GM23248 (cell line): ENCODE measurements at regions not wholly inside any gene's neighbourhood (a gene's known extent, or its start where the extent isn't known, plus 50 kb on each side); places are given as distances from the start of the nearest gene placed in this dataset.

Experiments
- DNase-seq: peaks from one replicate; pipeline ENCODE4 v3.0.0-alpha.2; 2015
- H2AFZ ChIP-seq: fragments of 200-600 bp; sonication (generic); 2 replicates; pipeline ENCODE4 v1.6.1; 2016; ENCODE audit warnings: antibody characterized with exemption
- H3F3A ChIP-seq: fragments of 200-600 bp; sonication (generic); 2 replicates; pipeline ENCODE4 v1.6.1; 2016; ENCODE audit warnings: mild to moderate bottlenecking, antibody characterized with exemption, mixed run types; ENCODE audit not compliant: insufficient read depth
- H3K27ac ChIP-seq: fragments of 200-600 bp; sonication (generic); 2 replicates; pipeline ENCODE4 v1.5.1; 2016; ENCODE audit warnings: mild to moderate bottlenecking
- H3K27me3 ChIP-seq: fragments of 200-600 bp; sonication (generic); replicated peaks from 2 replicates; pipeline ENCODE4 v1.6.1; 2016; ENCODE audit warnings: mild to moderate bottlenecking; ENCODE audit not compliant: insufficient read depth
- H3K36me3 ChIP-seq: fragments of 200-600 bp; sonication (generic); 2 replicates; pipeline ENCODE4 v1.6.1; 2016; ENCODE audit warnings: low read depth, mild to moderate bottlenecking
- H3K4me1 ChIP-seq: fragments of 200-600 bp; sonication (generic); 2 replicates; pipeline ENCODE4 v1.6.1; 2016; ENCODE audit warnings: mild to moderate bottlenecking; ENCODE audit not compliant: insufficient read depth
- H3K4me2 ChIP-seq: fragments of 200-600 bp; sonication (generic); one replicate; pipeline ENCODE4 v1.6.1; 2016; ENCODE audit warnings: mild to moderate bottlenecking; ENCODE audit not compliant: unreplicated experiment
- H3K4me3 ChIP-seq: fragments of 200-600 bp; sonication (generic); 2 replicates; pipeline ENCODE4 v1.5.1; 2016; ENCODE audit warnings: mild to moderate bottlenecking
- H3K79me2 ChIP-seq: fragments of 200-600 bp; sonication (generic); 2 replicates; pipeline ENCODE4 v1.6.1; 2016; ENCODE audit warnings: mild to moderate bottlenecking; ENCODE audit not compliant: insufficient read depth
- H3K9ac ChIP-seq: fragments of 200-600 bp; sonication (generic); 2 replicates; pipeline ENCODE4 v1.6.1; 2016; ENCODE audit warnings: mild to moderate bottlenecking
- H3K9me2 ChIP-seq: fragments of 200-600 bp; sonication (generic); 2 replicates; pipeline ENCODE4 v1.6.1; 2016; ENCODE audit warnings: mixed run types, mild to moderate bottlenecking, moderate library complexity; ENCODE audit not compliant: insufficient read depth
- H3K9me3 ChIP-seq: fragments of 200-600 bp; sonication (generic); one replicate; pipeline ENCODE4 v1.6.1; 2017; ENCODE audit warnings: low read depth
- H4K20me1 ChIP-seq: fragments of 200-600 bp; sonication (generic); 2 replicates; pipeline ENCODE4 v1.6.0; 2016; ENCODE audit not compliant: insufficient read depth
- EZH2 ChIP-seq: fragments of 200-600 bp; sonication (generic); IDR thresholded peaks from 2 replicates; pipeline ENCODE4 v1.6.1; 2018; ENCODE audit warnings: antibody characterized with exemption, mild to moderate bottlenecking; ENCODE audit not compliant: insufficient read depth, poor library complexity, severe bottlenecking
- EZH2phosphoT487 ChIP-seq: fragments of 200-600 bp; sonication (generic); IDR thresholded peaks from 2 replicates; pipeline ENCODE4 v1.6.1; 2018; ENCODE audit warnings: antibody characterized with exemption, moderate library complexity, mild to moderate bottlenecking, low read depth; ENCODE audit not compliant: insufficient read depth
- WGBS, 2 experiments: methylation state at CpG; one replicate each; pipeline ENCODE4 v1.1.6; 2015 to 2017; ENCODE audit warnings: low lambda C conversion rate in 2 of 2, low coverage in 1 of 2; ENCODE audit errors: missing lambda C conversion rate in 2 of 2; 5-methylcytosine and 5-hydroxymethylcytosine counted together
- in situ Hi-C: fragments of 300-500 bp; cut with MboI; formaldehyde crosslinking; loops from 2 replicates; pipeline ENCODE4 v1.15.0; 2020

GRCh38 chr11:15698855-15699254, 584.1 kb downstream of the INSC start:
- no peaks in the 10 kb centered on the region for H3K9me3 ChIP-seq
- H3K27ac ChIP-seq: no peak overlapping the region
- no peaks in the 10 kb centered on the region for H3K36me3 ChIP-seq
- in situ Hi-C loops: no loop called here
- H3K4me3 ChIP-seq: no peak overlapping the region
- WGBS, 2 experiments: 12 to 18% methylated on average over 3 of the region's 3 CpGs
- no peak overlapping the region for H2AFZ ChIP-seq
- DNase-seq: no peak
- TF ChIP-seq EZH2 (no peak), EZH2phosphoT487 (no peak)
- H3K79me2 ChIP-seq: no peaks in the 10 kb centered on the region
- no peak overlapping the region for H3K9ac ChIP-seq
- H3F3A ChIP-seq: no peaks in the 10 kb centered on the region
- H3K4me1 ChIP-seq: no peaks in the 10 kb centered on the region
- no peak overlapping the region for H3K4me2 ChIP-seq
- H4K20me1 ChIP-seq: no peaks in the 10 kb centered on the region
- H3K27me3 ChIP-seq: no peaks in the 10 kb centered on the region
- H3K9me2 ChIP-seq: no peaks in the 10 kb centered on the region

GRCh38 chr11:15699978-15700377, 585.3 kb downstream of the INSC start:
- no peak for DNase-seq
- H3K27ac ChIP-seq: no peak overlapping the region
- no peaks in the 10 kb centered on the region for H3K36me3 ChIP-seq
- H3K79me2 ChIP-seq: no peaks in the 10 kb centered on the region
- H3K4me2 ChIP-seq: no peak overlapping the region
- no peak overlapping the region for H3K4me3 ChIP-seq
- no peak for TF ChIP-seq EZH2
- no peaks in the 10 kb centered on the region for H3K27me3 ChIP-seq
- WGBS, 2 experiments: 37 to 38% methylated on average over 3 of the region's 3 CpGs
- no peaks in the 10 kb centered on the region for H3K9me2 ChIP-seq
- no peaks in the 10 kb centered on the region for H3F3A ChIP-seq
- no peak overlapping the region for H3K9ac ChIP-seq
- in situ Hi-C loops: no loop called here
- H2AFZ ChIP-seq: no peak overlapping the region
- H3K4me1 ChIP-seq: no peaks in the 10 kb centered on the region
- no peaks in the 10 kb centered on the region for H3K9me3 ChIP-seq
- no peaks in the 10 kb centered on the region for H4K20me1 ChIP-seq

- Histone ChIP-seq H3K9me3 (no peaks in the 10 kb centered on the region), H3K27ac (no peak overlapping the region), H2AFZ (no peak overlapping the region), H3K9ac (no peak overlapping the region), H3K79me2 (no peaks in the 10 kb centered on the region), H4K20me1 (no peaks in the 10 kb centered on the region), H3K36me3 (no peaks in the 10 kb centered on the region), H3K4me1 (no peaks in the 10 kb centered on the region), H3K4me3 (no peak overlapping the region), H3K27me3 (no peaks in the 10 kb centered on the region), H3K4me2 (no peak overlapping the region), H3K9me2 (no peaks in the 10 kb centered on the region), H3F3A (no peaks in the 10 kb centered on the region)
- in situ Hi-C loops: no loop called here
- 24 to 25% methylated on average over 3 of the region's 3 CpGs for WGBS, 2 experiments
- no peak for DNase-seq
- no peak for TF ChIP-seq EZH2
- TF ChIP-seq EZH2phosphoT487: no peak
Observed at GRCh38 chr11:15700456-15700855, 585.7 kb downstream of the INSC start.

- H4K20me1 ChIP-seq: no peaks in the 10 kb centered on the region
- H3K4me2 ChIP-seq: no peak overlapping the region
- H3K27ac ChIP-seq: no peak overlapping the region
- no peaks in the 10 kb centered on the region for H3K9me2 ChIP-seq
- no peaks in the 10 kb centered on the region for H3K4me1 ChIP-seq
- TF ChIP-seq EZH2 (no peak), EZH2phosphoT487 (no peak)
- no peak for DNase-seq
- no peaks in the 10 kb centered on the region for H3K36me3 ChIP-seq
- in situ Hi-C loops: no loop called here
- H3K79me2 ChIP-seq: no peaks in the 10 kb centered on the region
- H3K4me3 ChIP-seq: no peak overlapping the region
- H3F3A ChIP-seq: no peaks in the 10 kb centered on the region
- no peaks in the 10 kb centered on the region for H3K27me3 ChIP-seq
- no peak overlapping the region for H3K9ac ChIP-seq
- WGBS, 2 experiments: 9 to 22% methylated on average over 1 of the region's 1 CpG
- no peaks in the 10 kb centered on the region for H3K9me3 ChIP-seq
- H2AFZ ChIP-seq: no peak overlapping the region
Observed at GRCh38 chr11:15704064-15704463, 589.3 kb downstream of the INSC start.

GRCh38 chr11:15704556-15704955, 589.8 kb downstream of the INSC start:
- Histone ChIP-seq H3K9me2 (no peaks in the 10 kb centered on the region), H3K4me2 (no peak overlapping the region), H3K27ac (no peak overlapping the region), H3K27me3 (no peaks in the 10 kb centered on the region), H3K4me1 (no peaks in the 10 kb centered on the region), H3K36me3 (no peaks in the 10 kb centered on the region), H3K9ac (no peak overlapping the region), H4K20me1 (no peaks in the 10 kb centered on the region), H3K4me3 (no peak overlapping the region), H3K9me3 (no peaks in the 10 kb centered on the region), H2AFZ (no peak overlapping the region), H3K79me2 (no peaks in the 10 kb centered on the region), H3F3A (no peaks in the 10 kb centered on the region)
- no peak for DNase-seq
- TF ChIP-seq EZH2: no peak
- no peak for TF ChIP-seq EZH2phosphoT487
- in situ Hi-C loops: no loop called here
